Endothelial cell (in vitro differentiated cells): ENCODE measurements at regions not wholly inside any gene's neighbourhood (a gene's known extent, or its start where the extent isn't known, plus 50 kb on each side); places are given as distances from the start of the nearest gene placed in this dataset.

Experiments used
- DNase-seq: peaks from one replicate; pipeline ENCODE4 v3.0.0; 2021; ENCODE audit warnings: low spot score
- H3K27ac Mint-ChIP-seq: one replicate; pipeline ENCODE4 v1.8.0; 2021; ENCODE audit warnings: mixed read lengths, inconsistent platforms; ENCODE audit not compliant: unreplicated experiment
- H3K27me3 Mint-ChIP-seq: one replicate; pipeline ENCODE4 v1.8.0; 2021; ENCODE audit warnings: mild to moderate bottlenecking, moderate library complexity, mixed read lengths, inconsistent platforms; ENCODE audit not compliant: unreplicated experiment
- H3K36me3 Mint-ChIP-seq: one replicate; pipeline ENCODE4 v1.8.0; 2021; ENCODE audit warnings: mild to moderate bottlenecking, low read depth, mixed read lengths, inconsistent platforms; ENCODE audit not compliant: unreplicated experiment
- H3K4me1 Mint-ChIP-seq: one replicate; pipeline ENCODE4 v1.8.0; 2021; ENCODE audit warnings: mild to moderate bottlenecking, mixed read lengths, inconsistent platforms; ENCODE audit not compliant: unreplicated experiment
- H3K4me3 Mint-ChIP-seq: one replicate; pipeline ENCODE4 v1.8.0; 2021; ENCODE audit warnings: mild to moderate bottlenecking, mixed read lengths, inconsistent platforms; ENCODE audit not compliant: unreplicated experiment
- H3K9me3 Mint-ChIP-seq: one replicate; pipeline ENCODE4 v1.8.0; 2021; ENCODE audit warnings: mixed read lengths, inconsistent platforms; ENCODE audit not compliant: unreplicated experiment
- CTCF ChIP-seq: fragments of 200-600 bp; sonication (generic); IDR thresholded peaks from one replicate; pipeline ENCODE4 v1.5.0; 2021; ENCODE audit warnings: antibody characterized with exemption; ENCODE audit not compliant: unreplicated experiment

DNA sequence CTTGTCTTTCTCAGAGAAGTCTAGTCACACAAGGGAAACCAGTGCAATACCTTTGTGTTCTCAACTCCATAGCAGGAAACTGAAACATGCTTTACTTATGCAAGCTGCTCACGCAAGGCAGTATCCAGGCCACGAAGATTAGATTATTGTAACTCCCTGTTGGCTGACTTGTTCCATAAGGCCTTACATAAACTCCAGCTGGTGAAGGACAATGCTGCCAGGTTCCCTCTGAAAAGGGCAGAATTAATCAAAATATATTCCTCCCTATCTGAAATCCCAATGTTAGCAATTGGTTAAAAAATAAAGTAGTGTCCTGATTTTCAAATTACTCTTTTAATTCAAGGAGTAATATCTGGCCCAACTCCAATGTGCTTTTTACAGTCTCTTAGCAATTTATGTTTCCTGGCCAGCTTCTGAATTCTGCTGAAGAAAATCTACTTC, 966.6 kb downstream of the HACE1 start:
- no peaks in the 10 kb centered on the region for H3K36me3 Mint-ChIP-seq
- no peak for TF ChIP-seq CTCF
- H3K27me3 Mint-ChIP-seq, result no peaks in the 10 kb centered on the region
- no peaks in the 10 kb centered on the region for H3K9me3 Mint-ChIP-seq
- H3K4me3 Mint-ChIP-seq, result no peak overlapping the region
- DNase-seq, result no peak
- H3K27ac Mint-ChIP-seq, result no peak overlapping the region
- peaks cover 2% of the 10 kb centered on the region for H3K4me1 Mint-ChIP-seq

DNA sequence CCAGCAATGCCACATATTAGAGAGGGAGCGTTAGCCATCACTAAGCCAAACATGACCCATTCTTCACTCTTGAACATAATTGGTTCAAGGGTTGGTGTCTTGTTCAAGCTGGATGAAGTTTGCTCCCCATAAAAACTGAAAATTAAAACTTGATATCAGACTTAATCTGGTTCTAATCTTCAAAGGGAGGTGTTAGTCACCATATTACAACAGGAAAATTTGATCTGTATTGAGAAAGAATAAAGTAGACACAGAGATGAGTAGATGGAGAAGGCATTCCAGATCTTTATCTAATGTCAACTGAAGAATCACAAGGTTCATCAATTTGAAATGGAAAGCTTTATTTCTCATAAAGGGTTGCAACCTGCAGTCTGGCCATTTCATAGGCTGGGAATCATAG, 972.8 kb downstream of the HACE1 start:
- TF ChIP-seq CTCF, result no peak
- H3K4me1 Mint-ChIP-seq, result peaks cover 2% of the 10 kb centered on the region
- H3K9me3 Mint-ChIP-seq, result no peaks in the 10 kb centered on the region
- no peaks in the 10 kb centered on the region for H3K36me3 Mint-ChIP-seq
- H3K4me3 Mint-ChIP-seq, result no peak overlapping the region
- DNase-seq, result no peak
- H3K27ac Mint-ChIP-seq, result no peak overlapping the region
- H3K27me3 Mint-ChIP-seq, result no peaks in the 10 kb centered on the region

- Mint-ChIP-seq H3K36me3 (no peaks in the 10 kb centered on the region), H3K27ac (no peak overlapping the region), H3K4me3 (no peak overlapping the region), H3K9me3 (no peaks in the 10 kb centered on the region), H3K27me3 (no peaks in the 10 kb centered on the region), H3K4me1 (peaks cover 2% of the 10 kb centered on the region)
- no peak for TF ChIP-seq CTCF
- no peak for DNase-seq
Measured at GRCh38 chr6:103885446-103885845, 974.3 kb downstream of the HACE1 start.

DNA sequence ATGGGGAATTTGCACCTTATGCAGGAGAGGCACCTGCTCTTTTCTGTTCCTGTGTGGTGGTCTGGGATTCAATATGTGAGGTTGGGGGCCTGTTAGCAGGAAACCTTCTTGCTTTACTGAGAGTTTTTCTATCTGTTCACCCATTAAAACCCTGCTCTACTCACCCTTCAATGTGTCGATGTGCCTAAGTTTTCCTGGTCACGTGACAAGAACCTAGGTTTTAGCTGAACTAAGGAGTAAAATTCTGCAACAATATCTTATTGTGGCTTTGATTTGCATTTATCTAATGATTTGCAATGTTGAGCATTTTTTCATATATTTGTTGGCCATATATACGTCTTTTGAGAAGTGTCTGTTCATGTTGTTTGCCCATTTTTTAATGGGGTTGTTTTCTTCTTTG, 979.9 kb downstream of the HACE1 start:
- no peak for TF ChIP-seq CTCF
- Mint-ChIP-seq H3K4me1 (peaks cover 8% of the 10 kb centered on the region), H3K27me3 (no peaks in the 10 kb centered on the region), H3K9me3 (no peaks in the 10 kb centered on the region), H3K4me3 (no peak overlapping the region), H3K36me3 (no peaks in the 10 kb centered on the region), H3K27ac (no peak overlapping the region)
- no peak for DNase-seq

DNA sequence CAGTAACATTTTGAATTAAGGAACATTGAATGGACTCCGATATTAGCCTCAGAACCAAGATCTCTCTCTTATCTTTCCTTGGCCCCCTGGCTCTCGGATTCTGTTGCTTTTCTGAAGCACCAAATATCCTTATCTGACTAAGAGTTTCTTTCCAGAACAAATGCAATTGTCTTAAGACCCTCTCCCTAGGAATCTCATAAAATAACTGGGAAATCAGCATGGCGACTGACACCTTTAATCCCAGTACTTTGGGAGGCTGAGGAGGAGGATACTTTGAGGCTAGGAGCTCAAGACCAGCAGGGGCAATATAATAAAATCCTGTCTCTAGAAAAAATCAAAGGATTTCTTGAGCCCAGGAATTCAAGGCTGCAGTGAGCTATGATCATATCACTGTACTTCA, 984.5 kb downstream of the HACE1 start:
- Mint-ChIP-seq H3K27ac (no peak overlapping the region), H3K36me3 (no peaks in the 10 kb centered on the region), H3K4me1 (peaks cover 8% of the 10 kb centered on the region), H3K4me3 (no peak overlapping the region), H3K27me3 (no peaks in the 10 kb centered on the region), H3K9me3 (no peaks in the 10 kb centered on the region)
- no peak for DNase-seq
- TF ChIP-seq CTCF, result no peak
